GM23338 (cell line): ENCODE measurements at regions not wholly inside any gene's neighbourhood (a gene's known extent, or its start where the extent isn't known, plus 50 kb on each side); places are given as distances from the start of the nearest gene placed in this dataset.

Experiments
- ATAC-seq: fragments of 200-7000 bp; cut with Tn5 transposase; 3 replicates; pipeline ENCODE4 v1.9.1; 2020
- DNase-seq: peaks from one replicate; pipeline ENCODE4 v3.0.0-alpha.2; 2015; ENCODE audit warnings: low spot score
- H2AFZ ChIP-seq: fragments of 200-600 bp; sonication (generic); 2 replicates; pipeline ENCODE4 v1.8.0; 2016; ENCODE audit warnings: antibody characterized with exemption, mild to moderate bottlenecking, moderate library complexity
- H3F3A ChIP-seq: fragments of 200-600 bp; sonication (generic); replicated peaks from 2 replicates; pipeline ENCODE4 v1.8.0; 2017; ENCODE audit warnings: antibody characterized with exemption, mixed run types, low read depth
- H3K27ac ChIP-seq: fragments of 200-600 bp; sonication (generic); 2 replicates; pipeline ENCODE4 v1.6.1; 2016; ENCODE audit warnings: low read depth
- H3K27me3 ChIP-seq: fragments of 200-600 bp; sonication (generic); 2 replicates; pipeline ENCODE4 v1.8.0; 2016; ENCODE audit warnings: mild to moderate bottlenecking, mixed run types, moderate library complexity; ENCODE audit not compliant: insufficient read depth
- H3K36me3 ChIP-seq: fragments of 200-600 bp; sonication (generic); 2 replicates; pipeline ENCODE4 v1.8.0; 2016; ENCODE audit warnings: mild to moderate bottlenecking; ENCODE audit not compliant: insufficient read depth
- H3K4me1 ChIP-seq: fragments of 200-600 bp; sonication (generic); 2 replicates; pipeline ENCODE4 v1.8.0; 2016; ENCODE audit warnings: mild to moderate bottlenecking, moderate library complexity; ENCODE audit not compliant: insufficient read depth
- H3K4me2 ChIP-seq: fragments of 200-600 bp; sonication (generic); 2 replicates; pipeline ENCODE4 v1.7.1; 2017; ENCODE audit warnings: mixed run types
- H3K4me3 ChIP-seq: fragments of 200-600 bp; sonication (generic); 2 replicates; pipeline ENCODE4 v1.6.1; 2016; ENCODE audit warnings: mixed run types
- H3K79me2 ChIP-seq: fragments of 200-600 bp; sonication (generic); replicated peaks from 2 replicates; pipeline ENCODE4 v1.8.0; 2017; ENCODE audit warnings: mild to moderate bottlenecking; ENCODE audit not compliant: insufficient read depth
- H3K9me2 ChIP-seq: fragments of 200-600 bp; sonication (generic); 2 replicates; pipeline ENCODE4 v1.8.0; 2017; ENCODE audit not compliant: insufficient read depth
- H4K20me1 ChIP-seq: fragments of 200-600 bp; sonication (generic); replicated peaks from 2 replicates; pipeline ENCODE4 v1.8.0; 2017; ENCODE audit warnings: mild to moderate bottlenecking; ENCODE audit not compliant: insufficient read depth
- H3K27ac Mint-ChIP-seq: 2 replicates; pipeline ENCODE4 v1.8.0; 2020; ENCODE audit warnings: inconsistent platforms, mild to moderate bottlenecking, moderate library complexity, mixed read lengths
- H3K27me3 Mint-ChIP-seq: 3 replicates; pipeline ENCODE4 v1.8.0; 2022; ENCODE audit warnings: low read depth, mild to moderate bottlenecking, moderate library complexity, mixed read lengths, inconsistent platforms; ENCODE audit not compliant: insufficient read depth, poor library complexity
- H3K36me3 Mint-ChIP-seq: 3 replicates; pipeline ENCODE4 v1.8.0; 2021; ENCODE audit warnings: low read depth, mild to moderate bottlenecking, inconsistent platforms, moderate library complexity, mixed read lengths
- H3K4me1 Mint-ChIP-seq: 3 replicates; pipeline ENCODE4 v1.8.0; 2020; ENCODE audit warnings: mild to moderate bottlenecking, inconsistent platforms, mixed read lengths
- H3K4me3 Mint-ChIP-seq: 3 replicates; pipeline ENCODE4 v1.8.0; 2021; ENCODE audit warnings: moderate library complexity, mild to moderate bottlenecking, inconsistent platforms, mixed read lengths
- H3K9me3 Mint-ChIP-seq: 3 replicates; pipeline ENCODE4 v1.8.0; 2020; ENCODE audit warnings: moderate library complexity, mild to moderate bottlenecking, inconsistent platforms, mixed read lengths
- CREB1 ChIP-seq: fragments of 250-450 bp; sonication (Bioruptor Pico); IDR thresholded peaks from 2 replicates; pipeline ENCODE4 v1.5.0; 2020; ENCODE audit warnings: low read depth, mild to moderate bottlenecking, moderate library complexity
- EZH2 ChIP-seq: fragments of 200-600 bp; sonication (generic); IDR thresholded peaks from one replicate; pipeline ENCODE4 v1.8.0; 2017; ENCODE audit warnings: antibody characterized with exemption, mild to moderate bottlenecking, low read depth; ENCODE audit not compliant: unreplicated experiment
- EZH2phosphoT487 ChIP-seq: fragments of 200-600 bp; sonication (generic); IDR thresholded peaks from one replicate; pipeline ENCODE4 v1.8.1; 2018; ENCODE audit warnings: antibody characterized with exemption; ENCODE audit not compliant: unreplicated experiment
- JUNB ChIP-seq: IDR thresholded peaks from one replicate; pipeline ENCODE4 v1.6.1; 2016; ENCODE audit warnings: antibody characterized with exemption; ENCODE audit not compliant: unreplicated experiment
- NANOG ChIP-seq: IDR thresholded peaks from 2 replicates; pipeline ENCODE4 v1.6.1; 2016; ENCODE audit warnings: antibody characterized with exemption, borderline replicate concordance
- POLR2AphosphoS5 ChIP-seq: IDR thresholded peaks from 2 replicates; pipeline ENCODE4 v1.6.1; 2016; ENCODE audit warnings: antibody characterized with exemption, low read depth
- STAT1 ChIP-seq: IDR thresholded peaks from one replicate; pipeline ENCODE4 v1.6.1; 2016; ENCODE audit warnings: antibody characterized with exemption; ENCODE audit not compliant: unreplicated experiment
- ZNF114 ChIP-seq: fragments of 250-450 bp; sonication (Bioruptor Pico); IDR thresholded peaks from 2 replicates; pipeline ENCODE4 v1.5.0; 2020; ENCODE audit warnings: mild to moderate bottlenecking, moderate library complexity
- ZNF331 ChIP-seq: fragments of 250-450 bp; sonication (Bioruptor Pico); IDR thresholded peaks from 2 replicates; pipeline ENCODE4 v1.5.0; 2020; ENCODE audit warnings: low read depth, mild to moderate bottlenecking, moderate library complexity
- TF ChIP-seq, protein P1 (sequence below): IDR thresholded peaks from 2 replicates; pipeline ENCODE4 v1.6.1; 2016; ENCODE audit warnings: antibody characterized with exemption
- TF ChIP-seq, protein P2 (sequence below), 2 experiments: fragments of 200-600 bp in 1 of 2; sonication (generic) in 1 of 2; conservative IDR thresholded peaks; 2 replicates each; pipeline versions ENCODE4 v1.5.1 to v1.6.1; 2016 to 2017; ENCODE audit warnings: antibody characterized with exemption in 2 of 2, low read depth in 2 of 2, mild to moderate bottlenecking in 2 of 2, moderate library complexity in 1 of 2
- TF ChIP-seq, protein P3 (sequence below): fragments of 250-450 bp; sonication (Bioruptor Pico); IDR thresholded peaks from 2 replicates; pipeline ENCODE4 v1.5.0; 2020; ENCODE audit warnings: mild to moderate bottlenecking, moderate library complexity
- TF ChIP-seq, protein P4 (sequence below): IDR thresholded peaks from one replicate; pipeline ENCODE4 v1.6.1; 2018; ENCODE audit warnings: antibody characterized with exemption; ENCODE audit not compliant: unreplicated experiment

DNA sequence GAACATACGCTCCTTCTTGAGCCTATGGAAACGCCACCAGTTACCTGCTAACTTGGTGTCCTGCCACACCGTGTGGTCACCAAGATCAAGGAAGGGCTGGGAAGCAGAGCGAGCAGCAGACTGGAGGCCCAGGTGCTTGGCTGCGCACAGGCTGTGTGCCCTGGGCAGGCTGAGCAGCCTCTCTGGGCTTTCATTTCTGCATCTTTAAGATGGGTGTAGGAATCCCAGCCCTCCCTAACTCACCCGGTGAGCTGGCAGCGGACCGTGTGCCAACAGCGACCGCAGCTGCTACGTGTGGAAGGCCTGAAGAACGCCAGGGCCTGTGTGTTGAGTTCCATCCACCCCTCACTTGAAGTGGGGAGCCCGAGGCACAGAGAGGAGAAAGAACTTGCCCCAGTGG lies 80.0 kb downstream of the IRF8 start:
- Histone ChIP-seq H3K4me2 (no peak overlapping the region), H3K4me1 (peaks cover 2% of the 10 kb centered on the region; the same call in 1 of the 2 replicates), H3K36me3 (no peaks in the 10 kb centered on the region), H3K27me3 (no peaks in the 10 kb centered on the region), H3K27ac (no peak overlapping the region), H3K4me3 (no peak overlapping the region), H3K9me2 (no peaks in the 10 kb centered on the region), H3K79me2 (no peaks in the 10 kb centered on the region), H4K20me1 (no peaks in the 10 kb centered on the region), H2AFZ (no peak overlapping the region), H3F3A (no peaks in the 10 kb centered on the region)
- H3K4me3 Mint-ChIP-seq, result no peak overlapping the region
- H3K27ac Mint-ChIP-seq, result no peak overlapping the region
- TF ChIP-seq POLR2AphosphoS5 (no peak), CREB1 (CRISPR knock-in tag) (no peak), NANOG (no peak), ZNF331 (CRISPR knock-in tag) (no peak), EZH2 (no peak), STAT1 (no peak), JUNB (no peak), ZNF114 (CRISPR knock-in tag) (no peak), EZH2phosphoT487 (no peak)
- TF ChIP-seq, protein P1, sequence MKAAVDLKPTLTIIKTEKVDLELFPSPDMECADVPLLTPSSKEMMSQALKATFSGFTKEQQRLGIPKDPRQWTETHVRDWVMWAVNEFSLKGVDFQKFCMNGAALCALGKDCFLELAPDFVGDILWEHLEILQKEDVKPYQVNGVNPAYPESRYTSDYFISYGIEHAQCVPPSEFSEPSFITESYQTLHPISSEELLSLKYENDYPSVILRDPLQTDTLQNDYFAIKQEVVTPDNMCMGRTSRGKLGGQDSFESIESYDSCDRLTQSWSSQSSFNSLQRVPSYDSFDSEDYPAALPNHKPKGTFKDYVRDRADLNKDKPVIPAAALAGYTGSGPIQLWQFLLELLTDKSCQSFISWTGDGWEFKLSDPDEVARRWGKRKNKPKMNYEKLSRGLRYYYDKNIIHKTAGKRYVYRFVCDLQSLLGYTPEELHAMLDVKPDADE, result no peak
- TF ChIP-seq, protein P2, sequence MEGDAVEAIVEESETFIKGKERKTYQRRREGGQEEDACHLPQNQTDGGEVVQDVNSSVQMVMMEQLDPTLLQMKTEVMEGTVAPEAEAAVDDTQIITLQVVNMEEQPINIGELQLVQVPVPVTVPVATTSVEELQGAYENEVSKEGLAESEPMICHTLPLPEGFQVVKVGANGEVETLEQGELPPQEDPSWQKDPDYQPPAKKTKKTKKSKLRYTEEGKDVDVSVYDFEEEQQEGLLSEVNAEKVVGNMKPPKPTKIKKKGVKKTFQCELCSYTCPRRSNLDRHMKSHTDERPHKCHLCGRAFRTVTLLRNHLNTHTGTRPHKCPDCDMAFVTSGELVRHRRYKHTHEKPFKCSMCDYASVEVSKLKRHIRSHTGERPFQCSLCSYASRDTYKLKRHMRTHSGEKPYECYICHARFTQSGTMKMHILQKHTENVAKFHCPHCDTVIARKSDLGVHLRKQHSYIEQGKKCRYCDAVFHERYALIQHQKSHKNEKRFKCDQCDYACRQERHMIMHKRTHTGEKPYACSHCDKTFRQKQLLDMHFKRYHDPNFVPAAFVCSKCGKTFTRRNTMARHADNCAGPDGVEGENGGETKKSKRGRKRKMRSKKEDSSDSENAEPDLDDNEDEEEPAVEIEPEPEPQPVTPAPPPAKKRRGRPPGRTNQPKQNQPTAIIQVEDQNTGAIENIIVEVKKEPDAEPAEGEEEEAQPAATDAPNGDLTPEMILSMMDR (conservative IDR thresholded peaks at IDR 0.05; ENCODE audit: low read depth in 2 of 2), result no peak
- TF ChIP-seq, protein P3, sequence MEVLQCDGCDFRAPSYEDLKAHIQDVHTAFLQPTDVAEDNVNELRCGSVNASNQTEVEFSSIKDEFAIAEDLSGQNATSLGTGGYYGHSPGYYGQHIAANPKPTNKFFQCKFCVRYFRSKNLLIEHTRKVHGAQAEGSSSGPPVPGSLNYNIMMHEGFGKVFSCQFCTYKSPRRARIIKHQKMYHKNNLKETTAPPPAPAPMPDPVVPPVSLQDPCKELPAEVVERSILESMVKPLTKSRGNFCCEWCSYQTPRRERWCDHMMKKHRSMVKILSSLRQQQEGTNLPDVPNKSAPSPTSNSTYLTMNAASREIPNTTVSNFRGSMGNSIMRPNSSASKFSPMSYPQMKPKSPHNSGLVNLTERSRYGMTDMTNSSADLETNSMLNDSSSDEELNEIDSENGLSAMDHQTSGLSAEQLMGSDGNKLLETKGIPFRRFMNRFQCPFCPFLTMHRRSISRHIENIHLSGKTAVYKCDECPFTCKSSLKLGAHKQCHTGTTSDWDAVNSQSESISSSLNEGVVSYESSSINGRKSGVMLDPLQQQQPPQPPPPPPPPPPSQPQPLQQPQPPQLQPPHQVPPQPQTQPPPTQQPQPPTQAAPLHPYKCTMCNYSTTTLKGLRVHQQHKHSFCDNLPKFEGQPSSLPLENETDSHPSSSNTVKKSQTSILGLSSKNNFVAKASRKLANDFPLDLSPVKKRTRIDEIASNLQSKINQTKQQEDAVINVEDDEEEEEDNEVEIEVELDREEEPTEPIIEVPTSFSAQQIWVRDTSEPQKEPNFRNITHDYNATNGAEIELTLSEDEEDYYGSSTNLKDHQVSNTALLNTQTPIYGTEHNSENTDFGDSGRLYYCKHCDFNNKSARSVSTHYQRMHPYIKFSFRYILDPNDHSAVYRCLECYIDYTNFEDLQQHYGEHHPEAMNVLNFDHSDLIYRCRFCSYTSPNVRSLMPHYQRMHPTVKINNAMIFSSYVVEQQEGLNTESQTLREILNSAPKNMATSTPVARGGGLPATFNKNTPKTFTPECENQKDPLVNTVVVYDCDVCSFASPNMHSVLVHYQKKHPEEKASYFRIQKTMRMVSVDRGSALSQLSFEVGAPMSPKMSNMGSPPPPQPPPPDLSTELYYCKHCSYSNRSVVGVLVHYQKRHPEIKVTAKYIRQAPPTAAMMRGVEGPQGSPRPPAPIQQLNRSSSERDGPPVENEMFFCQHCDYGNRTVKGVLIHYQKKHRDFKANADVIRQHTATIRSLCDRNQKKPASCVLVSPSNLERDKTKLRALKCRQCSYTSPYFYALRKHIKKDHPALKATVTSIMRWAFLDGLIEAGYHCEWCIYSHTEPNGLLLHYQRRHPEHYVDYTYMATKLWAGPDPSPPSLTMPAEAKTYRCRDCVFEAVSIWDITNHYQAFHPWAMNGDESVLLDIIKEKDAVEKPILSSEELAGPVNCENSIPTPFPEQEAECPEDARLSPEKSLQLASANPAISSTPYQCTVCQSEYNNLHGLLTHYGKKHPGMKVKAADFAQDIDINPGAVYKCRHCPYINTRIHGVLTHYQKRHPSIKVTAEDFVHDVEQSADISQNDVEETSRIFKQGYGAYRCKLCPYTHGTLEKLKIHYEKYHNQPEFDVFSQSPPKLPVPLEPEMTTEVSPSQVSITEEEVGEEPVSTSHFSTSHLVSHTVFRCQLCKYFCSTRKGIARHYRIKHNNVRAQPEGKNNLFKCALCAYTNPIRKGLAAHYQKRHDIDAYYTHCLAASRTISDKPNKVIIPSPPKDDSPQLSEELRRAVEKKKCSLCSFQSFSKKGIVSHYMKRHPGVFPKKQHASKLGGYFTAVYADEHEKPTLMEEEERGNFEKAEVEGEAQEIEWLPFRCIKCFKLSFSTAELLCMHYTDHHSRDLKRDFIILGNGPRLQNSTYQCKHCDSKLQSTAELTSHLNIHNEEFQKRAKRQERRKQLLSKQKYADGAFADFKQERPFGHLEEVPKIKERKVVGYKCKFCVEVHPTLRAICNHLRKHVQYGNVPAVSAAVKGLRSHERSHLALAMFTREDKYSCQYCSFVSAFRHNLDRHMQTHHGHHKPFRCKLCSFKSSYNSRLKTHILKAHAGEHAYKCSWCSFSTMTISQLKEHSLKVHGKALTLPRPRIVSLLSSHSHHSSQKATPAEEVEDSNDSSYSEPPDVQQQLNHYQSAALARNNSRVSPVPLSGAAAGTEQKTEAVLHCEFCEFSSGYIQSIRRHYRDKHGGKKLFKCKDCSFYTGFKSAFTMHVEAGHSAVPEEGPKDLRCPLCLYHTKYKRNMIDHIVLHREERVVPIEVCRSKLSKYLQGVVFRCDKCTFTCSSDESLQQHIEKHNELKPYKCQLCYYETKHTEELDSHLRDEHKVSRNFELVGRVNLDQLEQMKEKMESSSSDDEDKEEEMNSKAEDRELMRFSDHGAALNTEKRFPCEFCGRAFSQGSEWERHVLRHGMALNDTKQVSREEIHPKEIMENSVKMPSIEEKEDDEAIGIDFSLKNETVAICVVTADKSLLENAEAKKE, result no peak
- TF ChIP-seq, protein P4, sequence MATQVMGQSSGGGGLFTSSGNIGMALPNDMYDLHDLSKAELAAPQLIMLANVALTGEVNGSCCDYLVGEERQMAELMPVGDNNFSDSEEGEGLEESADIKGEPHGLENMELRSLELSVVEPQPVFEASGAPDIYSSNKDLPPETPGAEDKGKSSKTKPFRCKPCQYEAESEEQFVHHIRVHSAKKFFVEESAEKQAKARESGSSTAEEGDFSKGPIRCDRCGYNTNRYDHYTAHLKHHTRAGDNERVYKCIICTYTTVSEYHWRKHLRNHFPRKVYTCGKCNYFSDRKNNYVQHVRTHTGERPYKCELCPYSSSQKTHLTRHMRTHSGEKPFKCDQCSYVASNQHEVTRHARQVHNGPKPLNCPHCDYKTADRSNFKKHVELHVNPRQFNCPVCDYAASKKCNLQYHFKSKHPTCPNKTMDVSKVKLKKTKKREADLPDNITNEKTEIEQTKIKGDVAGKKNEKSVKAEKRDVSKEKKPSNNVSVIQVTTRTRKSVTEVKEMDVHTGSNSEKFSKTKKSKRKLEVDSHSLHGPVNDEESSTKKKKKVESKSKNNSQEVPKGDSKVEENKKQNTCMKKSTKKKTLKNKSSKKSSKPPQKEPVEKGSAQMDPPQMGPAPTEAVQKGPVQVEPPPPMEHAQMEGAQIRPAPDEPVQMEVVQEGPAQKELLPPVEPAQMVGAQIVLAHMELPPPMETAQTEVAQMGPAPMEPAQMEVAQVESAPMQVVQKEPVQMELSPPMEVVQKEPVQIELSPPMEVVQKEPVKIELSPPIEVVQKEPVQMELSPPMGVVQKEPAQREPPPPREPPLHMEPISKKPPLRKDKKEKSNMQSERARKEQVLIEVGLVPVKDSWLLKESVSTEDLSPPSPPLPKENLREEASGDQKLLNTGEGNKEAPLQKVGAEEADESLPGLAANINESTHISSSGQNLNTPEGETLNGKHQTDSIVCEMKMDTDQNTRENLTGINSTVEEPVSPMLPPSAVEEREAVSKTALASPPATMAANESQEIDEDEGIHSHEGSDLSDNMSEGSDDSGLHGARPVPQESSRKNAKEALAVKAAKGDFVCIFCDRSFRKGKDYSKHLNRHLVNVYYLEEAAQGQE, result no peak
- no peak for ATAC-seq
- H3K27me3 Mint-ChIP-seq, result peaks cover 22% of the 10 kb centered on the region
- peaks cover 6% of the 10 kb centered on the region for H3K36me3 Mint-ChIP-seq
- peaks cover 16% of the 10 kb centered on the region for H3K9me3 Mint-ChIP-seq
- no peak for DNase-seq
- H3K4me1 Mint-ChIP-seq, result peaks cover 10% of the 10 kb centered on the region; the same call in 2 of the 3 replicates
